ENCODE measurements at regions not wholly inside any gene's neighbourhood (a gene's known extent, or its start where the extent isn't known, plus 50 kb on each side); places are given as distances from the start of the nearest gene placed in this dataset.

DNA sequence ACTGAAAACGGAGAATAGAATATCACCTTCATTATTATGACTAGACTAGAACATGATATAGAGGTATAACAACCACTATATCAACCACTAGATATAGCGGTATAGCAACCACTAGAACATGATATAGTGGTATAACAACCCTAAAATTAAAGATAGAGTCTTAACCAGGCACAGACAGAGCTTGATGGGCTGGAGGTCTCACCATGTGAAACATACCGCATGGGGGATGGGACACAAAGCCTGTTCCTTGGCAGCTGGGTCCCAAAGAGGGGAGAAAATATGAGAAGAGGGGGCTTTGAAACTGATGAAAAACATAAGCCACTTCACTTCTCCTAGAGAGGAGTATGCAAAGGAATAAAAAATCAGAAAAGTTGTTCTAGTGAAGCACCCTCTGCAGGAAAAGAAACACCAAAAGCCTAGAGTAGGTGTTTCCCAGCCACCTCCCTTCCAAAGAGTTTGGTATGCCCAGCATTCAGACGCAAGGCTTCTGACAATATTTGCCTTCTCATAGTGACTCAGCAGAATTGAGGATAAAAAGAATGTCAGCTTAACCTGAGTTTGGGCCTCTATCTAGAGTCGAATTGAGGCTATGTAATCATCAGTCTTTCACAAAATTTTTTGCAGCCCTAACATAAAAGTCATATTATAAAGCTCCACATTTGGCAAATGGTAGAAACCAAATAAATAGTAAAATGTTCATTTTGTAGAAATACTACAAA, 316.4 kb downstream of the NOVA1 start:
- no peak for TF ChIP-seq POLR2A (IDR thresholded peaks at IDR 0.05)
- TF ChIP-seq, protein P1, sequence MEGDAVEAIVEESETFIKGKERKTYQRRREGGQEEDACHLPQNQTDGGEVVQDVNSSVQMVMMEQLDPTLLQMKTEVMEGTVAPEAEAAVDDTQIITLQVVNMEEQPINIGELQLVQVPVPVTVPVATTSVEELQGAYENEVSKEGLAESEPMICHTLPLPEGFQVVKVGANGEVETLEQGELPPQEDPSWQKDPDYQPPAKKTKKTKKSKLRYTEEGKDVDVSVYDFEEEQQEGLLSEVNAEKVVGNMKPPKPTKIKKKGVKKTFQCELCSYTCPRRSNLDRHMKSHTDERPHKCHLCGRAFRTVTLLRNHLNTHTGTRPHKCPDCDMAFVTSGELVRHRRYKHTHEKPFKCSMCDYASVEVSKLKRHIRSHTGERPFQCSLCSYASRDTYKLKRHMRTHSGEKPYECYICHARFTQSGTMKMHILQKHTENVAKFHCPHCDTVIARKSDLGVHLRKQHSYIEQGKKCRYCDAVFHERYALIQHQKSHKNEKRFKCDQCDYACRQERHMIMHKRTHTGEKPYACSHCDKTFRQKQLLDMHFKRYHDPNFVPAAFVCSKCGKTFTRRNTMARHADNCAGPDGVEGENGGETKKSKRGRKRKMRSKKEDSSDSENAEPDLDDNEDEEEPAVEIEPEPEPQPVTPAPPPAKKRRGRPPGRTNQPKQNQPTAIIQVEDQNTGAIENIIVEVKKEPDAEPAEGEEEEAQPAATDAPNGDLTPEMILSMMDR (IDR thresholded peaks at IDR 0.05): no peak
